H54 (cell line): ENCODE measurements at regions not wholly inside any gene's neighbourhood (a gene's known extent, or its start where the extent isn't known, plus 50 kb on each side); places are given as distances from the start of the nearest gene placed in this dataset.

Experiments used
- DNase-seq: peaks from one replicate; pipeline ENCODE4 v3.0.0; 2011; ENCODE audit warnings: low spot score, mixed read lengths; ENCODE audit not compliant: insufficient read length
- FAIRE-seq: peaks from 3 replicates; lab custom pipeline; 2011; peaks lifted over from hg19 to GRCh38; lab: Jason Lieb, UNC
- POLR2A ChIP-seq: IDR thresholded peaks from 2 replicates; pipeline ENCODE4 v1.6.1; 2011; ENCODE audit warnings: low read depth, mild to moderate bottlenecking, low read length

- no peak for FAIRE-seq
- TF ChIP-seq POLR2A: no peak
- DNase-seq: no peak
Measured at GRCh38 chr2:234834228-234834923, 117.4 kb upstream of the SH3BP4 start.

- no peak for FAIRE-seq
- TF ChIP-seq POLR2A: no peak
- no peak for DNase-seq
Measured at GRCh38 chr2:234830853-234831252, 121.0 kb upstream of the SH3BP4 start.

GRCh38 chr2:234829074-234829455 lies 122.8 kb upstream of the SH3BP4 start:
- FAIRE-seq: no peak
- DNase-seq: no peak
- TF ChIP-seq POLR2A: no peak

GRCh38 chr2:234828382-234829073 lies 123.3 kb upstream of the SH3BP4 start:
- TF ChIP-seq POLR2A: no peak
- no peak for FAIRE-seq
- no peak for DNase-seq

- TF ChIP-seq POLR2A: no peak
- FAIRE-seq: no peak
- DNase-seq: no peak
Measured at GRCh38 chr2:234827096-234827860, 124.5 kb upstream of the SH3BP4 start.

- no peak for DNase-seq
- no peak for FAIRE-seq
- TF ChIP-seq POLR2A: no peak
Measured at GRCh38 chr2:234826681-234827080, 125.1 kb upstream of the SH3BP4 start.

- no peak for TF ChIP-seq POLR2A
- FAIRE-seq (no peak), DNase-seq (no peak)
Measured at GRCh38 chr2:234825616-234826015, 126.2 kb upstream of the SH3BP4 start.

- TF ChIP-seq POLR2A: no peak
- DNase-seq: peak; percentile 77
- FAIRE-seq: peak; percentile 78
Measured at GRCh38 chr2:234823877-234824376, 127.9 kb upstream of the SH3BP4 start.

GRCh38 chr2:234823196-234823876 lies 128.5 kb upstream of the SH3BP4 start:
- FAIRE-seq: no peak

GRCh38 chr2:234821946-234822475 lies 129.8 kb upstream of the SH3BP4 start:
- DNase-seq (no peak), FAIRE-seq (no peak)
- no peak for TF ChIP-seq POLR2A

More at GRCh38 chr2:234823196-234823876, 128.5 kb upstream of the SH3BP4 start:
- TF ChIP-seq POLR2A: no peak
- DNase-seq: no peak

GRCh38 chr2:234818937-234819336 lies 132.9 kb upstream of the SH3BP4 start:
- FAIRE-seq: no peak
- TF ChIP-seq POLR2A: no peak

GRCh38 chr2:234816491-234816890 lies 135.3 kb upstream of the SH3BP4 start:
- no peak for TF ChIP-seq POLR2A
- no peak for DNase-seq
- FAIRE-seq: no peak

More at GRCh38 chr2:234818937-234819336, 132.9 kb upstream of the SH3BP4 start:
- DNase-seq: no peak

- TF ChIP-seq POLR2A: no peak
- DNase-seq: no peak
- FAIRE-seq: no peak
Measured at GRCh38 chr2:234816056-234816455, 135.8 kb upstream of the SH3BP4 start.
